GM12875 (cell line): ENCODE measurements at regions not wholly inside any gene's neighbourhood (a gene's known extent, or its start where the extent isn't known, plus 50 kb on each side); places are given as distances from the start of the nearest gene placed in this dataset.

Source experiments
- H3K4me3 ChIP-seq: one replicate; pipeline ENCODE4 v1.5.1; 2011; ENCODE audit warnings: low read depth, low read length, control low read depth
- TF ChIP-seq, protein P1 (sequence below): IDR thresholded peaks from 2 replicates; pipeline ENCODE4 v1.5.1; 2011; ENCODE audit warnings: low read depth, mild to moderate bottlenecking, control low read depth, inconsistent platforms, low read length, moderate library complexity, borderline replicate concordance; ENCODE audit not compliant: insufficient read depth

- H3K4me3 ChIP-seq: no peak overlapping the region
- TF ChIP-seq, protein P1, sequence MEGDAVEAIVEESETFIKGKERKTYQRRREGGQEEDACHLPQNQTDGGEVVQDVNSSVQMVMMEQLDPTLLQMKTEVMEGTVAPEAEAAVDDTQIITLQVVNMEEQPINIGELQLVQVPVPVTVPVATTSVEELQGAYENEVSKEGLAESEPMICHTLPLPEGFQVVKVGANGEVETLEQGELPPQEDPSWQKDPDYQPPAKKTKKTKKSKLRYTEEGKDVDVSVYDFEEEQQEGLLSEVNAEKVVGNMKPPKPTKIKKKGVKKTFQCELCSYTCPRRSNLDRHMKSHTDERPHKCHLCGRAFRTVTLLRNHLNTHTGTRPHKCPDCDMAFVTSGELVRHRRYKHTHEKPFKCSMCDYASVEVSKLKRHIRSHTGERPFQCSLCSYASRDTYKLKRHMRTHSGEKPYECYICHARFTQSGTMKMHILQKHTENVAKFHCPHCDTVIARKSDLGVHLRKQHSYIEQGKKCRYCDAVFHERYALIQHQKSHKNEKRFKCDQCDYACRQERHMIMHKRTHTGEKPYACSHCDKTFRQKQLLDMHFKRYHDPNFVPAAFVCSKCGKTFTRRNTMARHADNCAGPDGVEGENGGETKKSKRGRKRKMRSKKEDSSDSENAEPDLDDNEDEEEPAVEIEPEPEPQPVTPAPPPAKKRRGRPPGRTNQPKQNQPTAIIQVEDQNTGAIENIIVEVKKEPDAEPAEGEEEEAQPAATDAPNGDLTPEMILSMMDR: no peak
These were observed 63.7 kb upstream of the OR10AD1 start for GRCh38 chr12:48266826-48267225.

GRCh38 chr12:48265777-48266176 is 62.7 kb upstream of the OR10AD1 start:
- TF ChIP-seq, protein P1: no peak
- H3K4me3 ChIP-seq: no peak overlapping the region

- H3K4me3 ChIP-seq: no peak overlapping the region
- TF ChIP-seq, protein P1: no peak
These were observed 60.5 kb upstream of the OR10AD1 start for GRCh38 chr12:48263617-48264016.

GRCh38 chr12:48261773-48262172 is 58.7 kb upstream of the OR10AD1 start:
- TF ChIP-seq, protein P1: no peak
- no peak overlapping the region for H3K4me3 ChIP-seq
